ENCODE measurements at regions not wholly inside any gene's neighbourhood (a gene's known extent, or its start where the extent isn't known, plus 50 kb on each side); places are given as distances from the start of the nearest gene placed in this dataset.

DNA sequence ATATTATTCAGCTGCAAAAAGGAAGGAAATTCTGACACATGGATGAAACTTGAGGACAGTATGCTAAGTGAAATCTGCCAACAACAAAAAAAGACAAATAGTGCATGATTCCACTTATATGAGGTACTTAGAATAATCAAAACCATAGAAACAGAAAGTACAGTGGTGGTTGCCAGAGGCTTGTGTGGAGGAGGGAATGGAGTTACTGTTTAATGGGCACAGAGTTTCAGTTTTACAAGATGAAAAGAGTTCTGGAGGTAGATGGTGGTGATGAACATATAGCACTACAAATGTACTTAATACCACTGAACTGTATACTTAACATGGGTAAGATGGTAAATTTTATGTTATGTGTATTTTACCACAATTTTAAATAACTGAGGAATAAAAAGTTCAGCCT, 212.0 kb upstream of the KLF3 start:
- H3K4me3 ChIP-seq (ENCODE audit: low read depth, low read length), result no peak overlapping the region
- no peak overlapping the region for H3K27ac ChIP-seq (ENCODE audit: low read depth, low read length)
- CTCF ChIA-PET, result no interaction called here
- no peak for DNase-seq (ENCODE audit: low read depth, low spot score)
- H3K9me3 ChIP-seq (ENCODE audit: control insufficient read depth, insufficient read depth, low read length), result no peaks in the 10 kb centered on the region
- no peak for TF ChIP-seq CTCF (IDR thresholded peaks at IDR 0.05; ENCODE audit: low read depth, low read length)
- peaks cover 6% of the 10 kb centered on the region for H3K27me3 ChIP-seq (ENCODE audit: control insufficient read depth, insufficient read depth, low read length)
- POLR2A ChIA-PET, result no interaction called here

DNA sequence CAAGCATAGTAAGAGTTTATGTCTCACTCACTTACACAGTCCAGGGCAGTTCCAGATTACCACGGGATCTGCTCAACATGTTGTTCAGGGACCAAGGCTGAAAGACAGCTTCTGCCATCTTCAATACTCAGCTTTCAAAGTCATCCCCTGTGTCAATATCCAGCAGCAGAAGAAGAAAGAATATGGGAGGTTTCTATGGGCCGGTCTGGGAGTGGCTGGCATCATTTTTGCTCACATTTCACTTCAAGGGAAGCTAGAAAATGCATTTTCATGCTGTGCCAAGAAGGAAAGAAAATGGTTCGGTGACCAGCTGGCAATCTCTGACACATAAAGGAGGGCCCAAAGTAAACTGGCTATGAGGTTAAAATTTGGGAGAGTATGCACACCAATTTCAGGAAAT, 211.5 kb upstream of the KLF3 start:
- TF ChIP-seq CTCF (IDR thresholded peaks at IDR 0.05; ENCODE audit: low read depth, low read length), result no peak
- CTCF ChIA-PET, result no interaction called here
- H3K4me3 ChIP-seq (ENCODE audit: low read depth, low read length), result no peak overlapping the region
- H3K9me3 ChIP-seq (ENCODE audit: control insufficient read depth, insufficient read depth, low read length), result no peaks in the 10 kb centered on the region
- peaks cover 9% of the 10 kb centered on the region for H3K27me3 ChIP-seq (ENCODE audit: control insufficient read depth, insufficient read depth, low read length)
- no peak for DNase-seq (ENCODE audit: low read depth, low spot score)
- POLR2A ChIA-PET, result no interaction called here
- H3K27ac ChIP-seq (ENCODE audit: low read depth, low read length), result no peak overlapping the region

DNA sequence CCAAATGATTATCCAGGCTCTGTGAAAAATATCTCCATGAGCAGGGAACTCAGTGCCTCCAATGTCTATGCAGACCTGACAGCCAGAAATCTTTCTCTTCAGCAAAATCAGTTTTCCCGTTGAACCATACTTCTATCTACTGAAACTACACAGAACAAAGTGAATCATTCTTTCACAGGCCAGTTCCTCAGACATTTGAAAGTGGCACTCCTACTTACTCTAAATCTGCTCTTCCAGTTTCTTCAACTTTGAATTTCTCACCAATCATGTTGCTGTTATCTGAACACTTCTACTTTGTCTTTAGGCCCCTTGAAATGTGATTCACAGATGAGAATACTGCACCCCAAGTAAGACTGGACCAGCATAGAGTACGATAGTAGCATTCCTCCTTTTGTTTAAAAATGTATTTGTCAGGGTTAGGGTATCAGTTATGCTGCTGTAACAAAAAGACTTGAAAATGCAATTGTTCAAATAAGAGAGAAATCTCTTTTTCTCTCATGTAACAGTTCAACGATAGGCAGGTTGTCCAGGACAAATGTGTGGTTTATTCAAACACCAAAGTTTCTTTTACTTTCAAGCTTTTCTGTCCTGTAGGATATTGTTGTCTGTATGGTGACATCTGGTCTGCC, 210.6 kb upstream of the KLF3 start:
- no peak for DNase-seq (ENCODE audit: low read depth, low spot score)
- TF ChIP-seq CTCF (IDR thresholded peaks at IDR 0.05; ENCODE audit: low read depth, low read length), result no peak
- POLR2A ChIA-PET, result no interaction called here
- no peaks in the 10 kb centered on the region for H3K9me3 ChIP-seq (ENCODE audit: control insufficient read depth, insufficient read depth, low read length)
- no peak overlapping the region for H3K27ac ChIP-seq (ENCODE audit: low read depth, low read length)
- CTCF ChIA-PET, result no interaction called here
- peaks cover 12% of the 10 kb centered on the region for H3K27me3 ChIP-seq (ENCODE audit: control insufficient read depth, insufficient read depth, low read length)
- H3K4me3 ChIP-seq (ENCODE audit: low read depth, low read length), result no peak overlapping the region

DNA sequence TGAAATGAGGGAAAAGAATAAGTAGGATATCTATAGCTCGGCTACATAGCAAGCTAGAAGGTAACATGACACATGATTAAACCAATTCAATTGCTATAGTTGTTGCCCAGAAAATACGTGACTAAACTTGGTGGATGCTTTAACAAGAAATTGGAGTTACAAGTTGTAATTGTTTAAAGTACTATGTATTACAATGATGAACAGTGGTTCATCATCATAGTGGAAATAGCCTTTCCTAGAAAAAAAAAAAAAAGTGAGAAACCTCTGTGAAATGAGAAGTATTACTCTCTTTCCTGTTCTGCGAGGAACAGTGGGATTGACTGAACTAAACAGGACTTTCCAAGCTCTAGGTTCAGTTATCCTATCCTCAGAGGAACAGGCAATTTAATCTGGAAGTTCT, 209.7 kb upstream of the KLF3 start:
- TF ChIP-seq CTCF (IDR thresholded peaks at IDR 0.05; ENCODE audit: low read depth, low read length), result no peak
- Histone ChIP-seq H3K9me3 (ENCODE audit: control insufficient read depth, insufficient read depth, low read length) (no peaks in the 10 kb centered on the region), H3K27me3 (ENCODE audit: control insufficient read depth, insufficient read depth, low read length) (peaks cover 15% of the 10 kb centered on the region), H3K4me3 (ENCODE audit: low read depth, low read length) (no peak overlapping the region), H3K27ac (ENCODE audit: low read depth, low read length) (no peak overlapping the region)
- no peak for DNase-seq (ENCODE audit: low read depth, low spot score)
- CTCF ChIA-PET, result no interaction called here
- POLR2A ChIA-PET, result no interaction called here

- POLR2A ChIA-PET, result no interaction called here
- no peak overlapping the region for H3K27ac ChIP-seq (ENCODE audit: low read depth, low read length)
These were observed 208.7 kb upstream of the KLF3 start for GRCh38 chr4:38455092-38455862.

More at GRCh38 chr4:38455092-38455862, 208.7 kb upstream of the KLF3 start:
- Histone ChIP-seq H3K4me3 (ENCODE audit: low read depth, low read length) (no peak overlapping the region), H3K27me3 (ENCODE audit: control insufficient read depth, insufficient read depth, low read length) (peaks cover 15% of the 10 kb centered on the region), H3K9me3 (ENCODE audit: control insufficient read depth, insufficient read depth, low read length) (no peaks in the 10 kb centered on the region)
- DNase-seq (ENCODE audit: low read depth, low spot score), result no peak
- CTCF ChIA-PET, result no interaction called here
- no peak for TF ChIP-seq CTCF (IDR thresholded peaks at IDR 0.05; ENCODE audit: low read depth, low read length)
